GM12864 (cell line): ENCODE measurements at regions not wholly inside any gene's neighbourhood (a gene's known extent, or its start where the extent isn't known, plus 50 kb on each side); places are given as distances from the start of the nearest gene placed in this dataset.

Experiments used
- DNase-seq: peaks from one replicate; pipeline ENCODE4 v3.0.0-alpha.2; 2011; ENCODE audit warnings: low read depth
- H3K4me3 ChIP-seq: 2 replicates; pipeline ENCODE4 v1.5.1; 2011; ENCODE audit warnings: mild to moderate bottlenecking, low read depth, low read length, control low read depth
- TF ChIP-seq, protein P1 (sequence below): IDR thresholded peaks from 2 replicates; pipeline ENCODE4 v1.5.1; 2011; ENCODE audit warnings: low read depth, mild to moderate bottlenecking, moderate library complexity, low read length, control low read depth, inconsistent platforms; ENCODE audit errors: missing control alignments

DNA sequence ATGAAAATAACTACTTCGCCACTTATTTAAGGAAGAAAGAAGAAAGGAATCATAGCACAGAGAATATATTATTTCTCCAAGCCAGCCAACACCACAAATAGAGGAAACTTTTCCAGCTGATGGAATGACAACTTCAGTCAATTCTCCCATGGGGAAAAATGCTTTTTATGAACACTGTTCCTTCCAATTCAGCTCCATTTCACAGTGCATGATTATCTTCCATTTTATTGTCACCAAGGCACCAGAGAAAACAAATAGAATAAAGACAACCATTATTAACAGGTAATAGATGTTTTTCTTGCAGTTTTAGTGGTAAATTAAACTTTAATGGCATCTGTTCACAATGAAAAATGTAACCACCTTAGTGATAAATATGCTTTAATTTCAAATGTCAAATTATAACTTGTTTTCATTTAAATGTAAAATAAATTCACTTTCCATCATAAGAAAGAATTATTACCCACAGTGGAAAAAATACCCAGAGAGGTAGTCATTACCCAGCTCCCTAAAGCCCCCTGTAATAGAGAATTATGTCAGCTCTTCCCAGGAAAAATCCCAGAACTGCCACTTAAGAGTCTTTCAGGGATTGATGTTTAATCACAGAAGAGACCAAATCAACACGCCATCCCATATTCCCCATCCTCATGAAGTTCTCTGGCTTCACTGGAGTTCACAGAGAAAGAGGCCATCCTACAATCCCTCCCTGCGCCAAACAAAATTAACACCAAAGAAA is 828.3 kb upstream of the TMEM132C start:
- DNase-seq: no peak
- TF ChIP-seq, protein P1, sequence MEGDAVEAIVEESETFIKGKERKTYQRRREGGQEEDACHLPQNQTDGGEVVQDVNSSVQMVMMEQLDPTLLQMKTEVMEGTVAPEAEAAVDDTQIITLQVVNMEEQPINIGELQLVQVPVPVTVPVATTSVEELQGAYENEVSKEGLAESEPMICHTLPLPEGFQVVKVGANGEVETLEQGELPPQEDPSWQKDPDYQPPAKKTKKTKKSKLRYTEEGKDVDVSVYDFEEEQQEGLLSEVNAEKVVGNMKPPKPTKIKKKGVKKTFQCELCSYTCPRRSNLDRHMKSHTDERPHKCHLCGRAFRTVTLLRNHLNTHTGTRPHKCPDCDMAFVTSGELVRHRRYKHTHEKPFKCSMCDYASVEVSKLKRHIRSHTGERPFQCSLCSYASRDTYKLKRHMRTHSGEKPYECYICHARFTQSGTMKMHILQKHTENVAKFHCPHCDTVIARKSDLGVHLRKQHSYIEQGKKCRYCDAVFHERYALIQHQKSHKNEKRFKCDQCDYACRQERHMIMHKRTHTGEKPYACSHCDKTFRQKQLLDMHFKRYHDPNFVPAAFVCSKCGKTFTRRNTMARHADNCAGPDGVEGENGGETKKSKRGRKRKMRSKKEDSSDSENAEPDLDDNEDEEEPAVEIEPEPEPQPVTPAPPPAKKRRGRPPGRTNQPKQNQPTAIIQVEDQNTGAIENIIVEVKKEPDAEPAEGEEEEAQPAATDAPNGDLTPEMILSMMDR: no peak
- H3K4me3 ChIP-seq: no peak overlapping the region

DNA sequence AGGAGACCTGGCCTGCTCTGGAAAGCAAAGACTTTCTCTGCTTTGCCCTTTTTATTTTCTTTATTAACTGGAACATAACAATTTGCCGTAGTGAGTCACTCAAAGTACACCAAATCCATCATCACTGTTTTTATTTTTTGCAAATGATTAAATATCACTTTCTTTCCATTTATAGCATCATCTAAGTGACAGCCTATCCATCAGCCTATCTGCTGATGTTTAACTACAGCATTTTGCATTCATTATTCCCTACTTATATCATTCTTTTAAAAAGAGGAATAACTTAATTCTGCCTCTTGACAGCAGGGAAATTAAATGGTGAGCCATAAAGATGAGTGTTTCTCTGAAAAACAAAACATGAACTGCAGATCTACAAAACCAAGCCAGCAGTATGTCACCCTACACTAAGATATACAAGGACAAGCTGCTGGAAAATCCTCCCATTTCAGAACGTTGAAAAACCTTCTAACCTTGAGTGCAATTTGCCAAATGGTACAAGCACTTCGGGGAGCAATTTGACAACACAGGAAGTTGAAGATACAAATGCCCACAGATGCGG is 821.3 kb upstream of the TMEM132C start:
- H3K4me3 ChIP-seq: no peak overlapping the region
- TF ChIP-seq, protein P1: no peak
- DNase-seq: no peak

DNA sequence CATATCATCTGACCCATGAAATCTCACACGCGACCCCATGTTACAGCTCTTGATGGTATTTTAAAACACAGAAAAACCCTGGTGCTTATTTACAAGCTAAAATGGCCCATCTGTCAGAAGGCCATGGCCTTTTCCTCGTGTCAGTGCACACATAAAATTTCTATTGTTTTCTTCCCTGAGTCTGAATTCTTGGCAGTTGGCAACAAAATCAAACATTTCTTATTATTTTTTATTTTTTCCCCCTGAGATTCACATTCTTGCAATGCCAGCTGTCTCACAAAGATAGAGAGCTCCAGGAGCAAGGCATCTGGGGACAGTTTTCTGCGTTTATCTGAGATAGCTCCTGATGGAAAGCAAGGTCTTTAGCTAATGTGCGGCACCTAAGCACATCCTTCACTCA is 818.1 kb upstream of the TMEM132C start:
- H3K4me3 ChIP-seq: no peak overlapping the region
- DNase-seq: no peak
- TF ChIP-seq, protein P1: no peak

DNA sequence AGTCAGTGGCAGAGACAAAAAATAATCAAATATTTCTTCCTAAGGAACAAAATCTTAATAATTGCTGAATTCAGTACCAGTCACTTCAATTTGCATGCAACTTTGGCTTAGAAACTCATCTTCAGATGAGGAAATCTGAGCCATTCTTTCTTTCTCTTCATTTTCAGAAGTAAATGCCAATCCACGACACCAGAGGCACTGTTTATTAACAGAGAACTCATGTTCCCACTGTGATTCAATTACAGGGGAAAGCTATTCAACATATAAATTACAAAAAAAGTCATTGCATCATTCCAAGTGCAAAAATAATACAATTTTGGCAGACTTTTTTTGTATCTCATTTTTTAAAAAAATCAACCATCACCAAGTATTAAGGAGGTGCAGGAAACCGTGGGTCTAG is 816.1 kb upstream of the TMEM132C start:
- TF ChIP-seq, protein P1: no peak
- no peak overlapping the region for H3K4me3 ChIP-seq
- no peak for DNase-seq

DNA sequence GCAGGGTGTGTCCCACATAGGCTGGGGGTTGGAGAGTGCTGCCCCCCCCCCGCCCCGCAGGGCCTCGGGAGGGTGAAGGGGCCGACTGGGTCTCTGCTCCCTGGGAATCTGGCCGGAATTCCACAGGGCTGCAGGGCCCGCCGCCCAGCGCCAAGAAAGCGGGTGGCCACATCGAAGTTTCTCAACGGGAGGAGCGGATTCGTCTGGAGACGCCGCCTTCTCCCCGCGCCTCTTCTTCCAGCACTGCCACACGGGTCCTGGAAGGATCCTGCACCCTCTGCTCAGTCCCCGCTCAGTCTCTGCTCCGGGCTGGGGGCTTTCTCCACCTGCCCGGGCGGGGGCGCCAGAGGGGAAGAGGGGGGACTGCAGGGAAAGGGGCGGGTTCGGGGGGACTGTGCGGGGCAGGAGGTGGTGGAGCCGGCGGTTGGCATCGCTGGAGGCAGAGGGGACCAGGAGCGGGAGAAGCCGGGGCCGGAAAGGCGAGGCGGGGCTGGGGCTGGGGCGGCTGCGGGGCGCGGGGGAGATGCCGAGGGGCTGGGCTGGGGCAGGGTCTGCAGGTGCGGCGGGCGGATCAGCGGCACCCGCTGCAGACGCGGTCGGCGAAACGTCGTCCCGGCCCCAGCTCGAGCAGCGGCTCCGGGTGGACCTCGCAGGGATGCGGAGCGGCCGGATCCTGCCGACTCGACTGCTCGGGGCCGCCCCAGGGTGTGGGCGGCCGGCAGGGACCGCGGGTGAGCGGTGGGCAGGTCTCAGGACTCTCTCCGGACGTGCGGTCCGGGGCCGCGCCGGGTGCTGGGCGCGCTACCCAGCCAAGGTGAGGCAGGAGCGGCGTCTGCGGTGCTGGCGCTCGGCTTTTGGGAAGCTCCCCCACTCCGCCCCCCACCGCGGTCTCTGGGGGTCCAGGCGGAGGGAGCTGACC is 811.4 kb upstream of the TMEM132C start:
- no peak overlapping the region for H3K4me3 ChIP-seq
- TF ChIP-seq, protein P1: no peak
- no peak for DNase-seq

DNA sequence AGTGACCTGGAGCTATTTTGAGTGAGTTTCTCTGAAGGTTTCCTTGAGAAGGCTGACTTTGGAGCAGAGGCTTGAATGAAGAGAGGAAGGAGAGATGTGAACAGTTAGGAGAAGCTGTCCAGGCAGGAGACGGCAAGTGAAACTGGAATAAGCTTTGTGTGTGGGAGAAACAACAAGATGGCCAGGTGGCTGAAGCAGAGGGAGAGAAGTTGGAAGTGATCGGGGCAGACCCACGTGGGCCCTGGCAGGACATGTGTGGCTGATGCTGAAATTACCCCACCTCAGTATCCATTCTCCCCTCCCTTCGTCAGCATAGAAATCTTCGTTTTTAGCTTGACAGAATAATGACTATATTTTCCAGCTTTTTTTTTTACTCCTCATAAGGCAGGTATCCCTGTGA is 809.2 kb upstream of the TMEM132C start:
- TF ChIP-seq, protein P1: no peak
- H3K4me3 ChIP-seq: no peak overlapping the region
- DNase-seq: no peak
